ENCODE measurements at regions not wholly inside any gene's neighbourhood (a gene's known extent, or its start where the extent isn't known, plus 50 kb on each side); places are given as distances from the start of the nearest gene placed in this dataset.

DNA sequence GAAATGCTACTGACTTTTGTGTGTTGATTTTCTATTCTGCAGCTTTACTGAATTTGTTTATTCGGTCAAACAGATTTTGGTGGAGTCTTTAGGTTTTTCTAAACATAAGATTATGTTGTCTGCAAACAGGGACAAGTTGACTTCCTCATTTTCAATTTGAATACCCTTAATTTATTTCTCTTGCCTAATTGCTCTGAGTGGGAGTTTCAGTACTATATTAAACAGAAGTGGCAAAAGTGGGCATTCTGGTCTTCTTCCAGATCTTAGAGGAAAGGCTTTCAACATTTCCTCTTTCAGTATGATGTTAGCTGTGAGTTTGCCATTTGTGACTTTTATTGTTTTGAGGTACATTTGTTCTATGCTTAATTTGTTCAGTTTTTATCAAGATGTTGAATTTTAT, 268.5 kb downstream of the WNT5A start:
- no peak for FAIRE-seq

GRCh38 chr3:55207744-55208143, 279.4 kb downstream of the WNT5A start:
- FAIRE-seq = no peak

GRCh38 chr3:55205990-55206389, 278.1 kb upstream of the LRTM1 start:
- FAIRE-seq = no peak

DNA sequence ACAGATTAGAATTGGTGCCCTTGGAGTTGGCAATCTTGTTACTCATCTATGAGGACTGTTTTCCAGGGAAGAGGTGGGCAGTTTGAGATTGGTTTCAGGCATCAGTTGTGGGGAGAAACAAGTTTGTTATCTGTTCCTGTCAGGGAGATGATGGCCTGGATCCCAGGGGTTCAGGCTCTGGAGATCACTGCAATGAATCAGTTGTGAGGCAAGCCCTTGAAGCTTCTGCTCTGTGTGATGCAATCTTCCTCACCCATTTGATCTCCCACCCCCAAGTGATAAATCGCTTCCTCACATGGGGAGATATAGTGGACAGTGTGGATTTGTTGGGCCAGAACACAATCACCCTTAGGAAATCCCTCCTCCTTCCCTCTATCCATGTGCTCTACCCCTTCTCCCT, 276.6 kb upstream of the LRTM1 start:
- FAIRE-seq = no peak

DNA sequence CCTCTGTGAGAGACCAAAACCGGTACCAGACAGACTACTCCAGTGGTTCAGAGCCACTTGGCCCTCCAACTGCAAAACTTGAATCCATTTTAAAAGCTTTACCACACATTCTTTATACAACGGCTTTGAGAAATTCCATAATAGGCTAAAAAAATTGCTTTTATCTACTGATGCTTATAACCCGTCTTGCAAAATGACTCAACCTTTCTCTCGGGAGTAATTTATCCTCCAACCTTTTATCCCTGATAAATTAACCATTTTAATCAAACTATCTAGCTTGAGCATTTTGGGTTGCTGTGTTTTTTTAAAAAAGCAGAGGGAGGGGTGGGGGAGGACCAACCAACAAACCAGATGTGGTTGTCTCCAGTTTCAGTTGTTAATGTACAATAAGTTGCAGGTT, 275.7 kb upstream of the LRTM1 start:
- FAIRE-seq = no peak

DNA sequence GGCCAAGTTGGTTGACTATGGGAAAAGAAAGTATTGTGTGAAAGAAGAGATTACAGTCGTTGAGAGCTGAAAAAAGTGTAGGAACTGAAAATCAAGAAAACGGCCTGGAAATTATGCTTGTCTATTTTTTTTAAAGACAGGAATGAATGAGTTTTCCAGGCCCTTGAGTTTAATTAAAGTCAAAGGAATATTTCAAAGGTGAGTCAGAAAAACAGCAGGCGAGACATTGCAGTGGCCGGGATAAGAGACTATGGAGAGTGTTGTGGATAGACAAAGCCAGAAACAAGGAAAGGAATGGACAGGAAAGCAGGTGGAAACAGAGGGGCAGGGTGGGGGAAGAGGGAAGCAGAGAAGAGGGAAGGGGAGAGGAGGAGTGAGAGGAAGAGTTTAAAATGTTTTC, 275.1 kb upstream of the LRTM1 start:
- no peak for FAIRE-seq

- FAIRE-seq = no peak
Observed at GRCh38 chr3:55202326-55202725, 274.5 kb upstream of the LRTM1 start.

GRCh38 chr3:55201779-55202178, 273.9 kb upstream of the LRTM1 start:
- no peak for FAIRE-seq

DNA sequence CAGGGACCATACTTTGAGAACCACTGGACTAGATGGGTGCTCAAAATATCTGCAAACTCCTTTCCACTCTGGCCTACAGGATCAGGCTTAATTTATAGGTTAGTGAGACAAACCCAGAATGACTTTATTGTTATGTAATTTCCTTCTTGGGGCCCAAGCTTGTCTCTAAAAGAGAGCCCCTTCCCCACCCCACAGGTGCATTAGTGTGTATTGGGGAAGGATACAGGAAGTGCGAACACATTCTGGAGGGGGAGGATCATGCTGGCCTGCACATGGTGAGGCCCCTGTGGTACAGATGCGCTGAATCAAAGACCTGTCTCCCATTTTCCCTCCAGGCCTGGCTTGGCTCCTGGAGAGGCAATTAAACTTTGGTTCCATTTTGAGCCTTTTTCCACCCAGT, 273.0 kb upstream of the LRTM1 start:
- FAIRE-seq = no peak

- no peak for FAIRE-seq
Observed at GRCh38 chr3:55198554-55198953, 270.7 kb upstream of the LRTM1 start.

- FAIRE-seq = no peak
Observed at GRCh38 chr3:55197021-55197420, 269.2 kb upstream of the LRTM1 start.

GRCh38 chr3:55196495-55196894, 268.6 kb upstream of the LRTM1 start:
- no peak for FAIRE-seq

DNA sequence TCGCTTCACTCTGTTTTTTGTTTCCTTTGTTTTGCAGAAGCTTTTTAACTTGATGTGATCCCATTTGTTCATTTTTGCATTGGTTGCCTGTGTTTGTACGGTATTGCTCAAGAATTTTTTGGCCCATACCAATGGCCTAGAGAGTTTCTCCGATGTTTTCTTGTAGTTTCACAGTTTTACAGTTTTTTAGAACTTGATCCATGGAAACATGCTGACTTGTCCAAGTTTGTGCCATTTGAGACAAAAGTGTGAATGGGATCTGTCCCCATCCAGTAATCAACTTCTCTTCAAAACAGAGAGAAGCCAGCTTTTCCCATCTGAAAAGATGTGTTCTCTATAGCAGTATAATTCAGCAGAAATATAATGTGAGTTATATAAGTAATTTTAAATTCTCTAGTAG, 266.5 kb upstream of the LRTM1 start:
- FAIRE-seq = no peak

- no peak for FAIRE-seq
Observed at GRCh38 chr3:55191911-55192775, 264.3 kb upstream of the LRTM1 start.

GRCh38 chr3:55190331-55190730, 262.5 kb upstream of the LRTM1 start:
- FAIRE-seq = no peak

GRCh38 chr3:55189359-55189801, 261.5 kb upstream of the LRTM1 start:
- FAIRE-seq = no peak

- FAIRE-seq = no peak
Observed at GRCh38 chr3:55185380-55185779, 257.5 kb upstream of the LRTM1 start.

DNA sequence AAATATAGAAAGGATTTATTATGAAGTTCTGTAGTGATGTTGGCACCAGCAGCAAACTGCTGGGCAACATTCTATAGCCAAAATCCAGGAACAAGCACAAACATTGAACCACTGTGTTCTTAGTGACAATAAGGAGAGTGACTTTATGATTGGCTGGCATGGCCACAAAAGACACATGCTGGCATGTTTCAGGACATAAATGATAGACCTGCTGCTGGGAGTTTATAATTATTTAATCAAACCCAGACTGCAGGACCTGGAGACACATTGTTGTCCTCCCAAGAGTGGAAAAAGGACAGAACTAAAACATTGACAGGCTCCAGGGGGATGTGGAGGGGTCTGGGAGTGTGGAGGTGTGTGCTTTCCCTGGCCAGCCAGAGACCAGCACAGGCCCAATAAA, 255.3 kb upstream of the LRTM1 start:
- FAIRE-seq = no peak

DNA sequence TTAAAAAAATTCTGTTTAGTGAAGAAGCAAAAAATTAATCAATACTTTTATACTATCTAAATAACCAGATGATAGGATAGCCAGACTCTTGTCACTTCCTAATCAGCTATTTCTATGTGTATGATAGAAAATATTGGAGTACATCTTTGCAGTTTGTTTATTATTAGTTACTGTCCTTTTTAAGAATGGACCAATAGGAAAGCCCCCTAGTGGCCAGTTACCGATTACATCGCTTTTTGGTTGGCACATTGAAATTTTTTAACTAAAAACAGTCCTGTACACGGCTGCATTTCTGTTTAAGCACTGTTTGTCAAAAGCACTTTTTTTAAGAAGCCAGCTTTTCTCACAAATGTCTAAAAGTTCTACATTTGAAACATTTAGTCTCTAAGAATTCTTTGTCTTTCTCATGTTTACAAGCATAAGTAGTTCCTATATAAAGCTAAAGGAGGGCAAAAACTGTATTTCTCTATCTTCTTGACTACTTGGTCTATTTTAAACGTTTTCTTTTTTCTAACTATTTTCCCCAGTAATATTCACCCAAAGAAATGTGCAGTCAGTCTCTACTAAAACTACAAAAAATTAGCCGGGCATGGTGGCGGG, 253.2 kb upstream of the LRTM1 start:
- FAIRE-seq = peak; percentile 78

- FAIRE-seq = no peak
Observed at GRCh38 chr3:55180161-55180560, 252.3 kb upstream of the LRTM1 start.

DNA sequence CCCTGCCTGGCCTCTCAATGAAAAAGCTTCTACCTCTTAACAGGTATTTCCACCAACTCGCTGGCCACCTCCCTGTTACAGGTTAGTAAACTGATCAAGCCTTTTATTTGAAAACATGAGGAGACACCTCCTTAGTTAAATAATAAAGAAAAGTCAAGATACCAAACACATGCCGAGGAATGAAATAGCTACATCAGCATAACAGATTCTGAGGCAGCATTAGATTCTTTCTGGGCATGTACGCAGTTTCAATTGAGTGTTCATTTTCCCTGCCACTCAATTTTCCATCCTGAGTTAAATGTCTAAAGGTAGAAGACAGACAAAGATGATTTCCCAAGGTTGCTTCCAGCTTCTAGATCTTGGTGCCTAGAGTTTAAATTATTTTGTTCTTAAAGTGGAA, 250.5 kb upstream of the LRTM1 start:
- FAIRE-seq = no peak

DNA sequence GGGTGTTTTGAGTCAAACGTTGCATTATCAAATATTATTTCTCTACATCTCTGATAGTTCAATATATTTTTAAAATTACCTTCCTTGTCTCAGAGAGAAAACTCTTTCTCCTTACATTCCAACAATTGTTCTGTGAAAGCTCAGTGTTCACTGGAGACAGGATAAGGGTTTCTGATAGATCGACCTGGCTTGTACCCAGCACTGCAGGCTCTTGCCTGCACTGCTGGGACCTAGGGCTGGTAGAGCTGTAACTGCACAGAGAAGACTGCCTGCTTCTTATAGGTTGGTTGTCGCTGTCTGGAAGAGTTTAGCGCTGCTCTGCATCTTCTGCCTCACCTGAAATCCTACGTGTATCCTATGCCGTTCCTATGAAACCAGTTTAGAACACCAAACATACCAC, 249.9 kb upstream of the LRTM1 start:
- FAIRE-seq = no peak

GRCh38 chr3:55175423-55175822, 247.6 kb upstream of the LRTM1 start:
- no peak for FAIRE-seq

- FAIRE-seq = no peak
Observed at GRCh38 chr3:55174747-55175146, 246.9 kb upstream of the LRTM1 start.

DNA sequence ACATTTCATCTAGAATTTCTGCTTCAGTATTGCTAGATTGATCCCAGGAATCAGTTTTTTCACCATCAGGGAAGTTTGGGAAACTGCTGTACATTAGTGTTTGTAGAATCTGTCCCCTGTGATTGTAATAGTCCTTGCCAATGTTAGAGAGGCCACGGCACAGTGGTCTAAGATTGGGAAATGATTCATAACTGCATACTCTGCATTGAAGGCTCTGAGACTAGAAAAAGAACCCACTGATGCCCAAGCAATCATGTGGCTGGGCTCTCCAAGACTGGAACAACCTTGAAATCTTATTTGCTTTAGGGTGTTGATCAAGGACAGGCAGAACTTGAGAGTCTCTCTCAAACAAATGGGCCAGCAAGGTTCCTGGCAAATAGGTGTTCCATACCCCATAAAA, 245.6 kb upstream of the LRTM1 start:
- no peak for FAIRE-seq

All from A204.1 (cell line).